H7 (cell line): ENCODE measurements at regions not wholly inside any gene's neighbourhood (a gene's known extent, or its start where the extent isn't known, plus 50 kb on each side); places are given as distances from the start of the nearest gene placed in this dataset.
A peak's percentile ranks its signal among the peaks of the same experiment; 100 is the strongest.

Experiments
- DNase-seq: peaks from one replicate; pipeline ENCODE4 v3.0.0; 2012
- H3K27me3 ChIP-seq: 2 replicates; pipeline ENCODE4 v1.6.0; 2011; ENCODE audit warnings: mild to moderate bottlenecking, low read length; ENCODE audit not compliant: control insufficient read depth, insufficient read depth
- H3K36me3 ChIP-seq: replicated peaks from 2 replicates; pipeline ENCODE4 v1.5.1; 2011; ENCODE audit warnings: low read length; ENCODE audit not compliant: control insufficient read depth, insufficient read depth
- H3K4me3 ChIP-seq: 2 replicates; pipeline ENCODE4 v1.5.1; 2011; ENCODE audit warnings: low read depth, mild to moderate bottlenecking, control low read depth, low read length, moderate library complexity; ENCODE audit not compliant: insufficient read depth

DNA sequence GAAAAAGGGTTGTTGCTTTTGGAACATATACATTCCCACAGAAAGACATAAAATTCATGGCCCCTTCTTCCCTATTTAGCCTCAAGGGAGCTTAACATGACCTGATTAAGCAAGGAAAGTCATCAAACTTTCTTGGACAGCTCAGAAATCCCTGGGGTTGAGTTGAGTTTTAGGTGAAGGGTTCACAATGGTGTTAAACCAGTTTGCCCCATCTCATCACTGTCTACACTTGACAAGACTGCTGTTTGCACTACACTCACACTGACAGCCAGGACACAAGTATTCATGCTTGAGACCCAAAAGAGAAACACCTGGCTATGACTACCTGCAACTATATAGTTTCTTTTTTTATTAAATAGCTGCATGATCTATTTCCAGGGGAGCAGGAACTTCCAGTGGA lies 209.8 kb upstream of the TMEM45B start:
- H3K4me3 ChIP-seq: no peak overlapping the region
- H3K27me3 ChIP-seq: no peaks in the 10 kb centered on the region
- DNase-seq: no peak
- no peaks in the 10 kb centered on the region for H3K36me3 ChIP-seq

- H3K27me3 ChIP-seq: no peaks in the 10 kb centered on the region
- no peak overlapping the region for H3K4me3 ChIP-seq
- DNase-seq: no peak
- no peaks in the 10 kb centered on the region for H3K36me3 ChIP-seq
Observed at GRCh38 chr11:129608711-129609110, 206.9 kb upstream of the TMEM45B start.

GRCh38 chr11:129610125-129610524 lies 205.5 kb upstream of the TMEM45B start:
- no peak for DNase-seq
- Histone ChIP-seq H3K36me3 (no peaks in the 10 kb centered on the region), H3K4me3 (no peak overlapping the region), H3K27me3 (no peaks in the 10 kb centered on the region)

DNA sequence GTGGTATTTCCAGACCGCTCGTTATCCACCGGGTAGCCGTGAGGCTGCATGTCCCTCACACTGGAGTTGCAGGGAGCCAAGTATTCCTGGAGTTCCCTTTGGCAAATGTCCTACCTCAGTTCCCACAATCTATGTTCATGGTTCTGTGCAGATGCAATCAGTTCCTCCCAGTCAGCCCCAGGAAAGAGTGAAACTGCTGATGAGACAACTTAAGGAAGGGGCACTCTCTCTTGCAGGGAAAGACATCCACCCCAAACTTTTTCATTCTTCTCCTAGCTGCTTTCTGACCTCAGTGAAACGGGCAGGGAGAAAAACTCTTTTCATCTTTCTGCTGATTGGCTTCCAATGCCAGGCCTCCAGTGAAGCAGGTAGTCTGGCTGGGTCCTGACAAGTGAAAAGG lies 205.1 kb upstream of the TMEM45B start:
- no peak overlapping the region for H3K4me3 ChIP-seq
- no peak for DNase-seq
- no peaks in the 10 kb centered on the region for H3K27me3 ChIP-seq
- H3K36me3 ChIP-seq: no peaks in the 10 kb centered on the region

DNA sequence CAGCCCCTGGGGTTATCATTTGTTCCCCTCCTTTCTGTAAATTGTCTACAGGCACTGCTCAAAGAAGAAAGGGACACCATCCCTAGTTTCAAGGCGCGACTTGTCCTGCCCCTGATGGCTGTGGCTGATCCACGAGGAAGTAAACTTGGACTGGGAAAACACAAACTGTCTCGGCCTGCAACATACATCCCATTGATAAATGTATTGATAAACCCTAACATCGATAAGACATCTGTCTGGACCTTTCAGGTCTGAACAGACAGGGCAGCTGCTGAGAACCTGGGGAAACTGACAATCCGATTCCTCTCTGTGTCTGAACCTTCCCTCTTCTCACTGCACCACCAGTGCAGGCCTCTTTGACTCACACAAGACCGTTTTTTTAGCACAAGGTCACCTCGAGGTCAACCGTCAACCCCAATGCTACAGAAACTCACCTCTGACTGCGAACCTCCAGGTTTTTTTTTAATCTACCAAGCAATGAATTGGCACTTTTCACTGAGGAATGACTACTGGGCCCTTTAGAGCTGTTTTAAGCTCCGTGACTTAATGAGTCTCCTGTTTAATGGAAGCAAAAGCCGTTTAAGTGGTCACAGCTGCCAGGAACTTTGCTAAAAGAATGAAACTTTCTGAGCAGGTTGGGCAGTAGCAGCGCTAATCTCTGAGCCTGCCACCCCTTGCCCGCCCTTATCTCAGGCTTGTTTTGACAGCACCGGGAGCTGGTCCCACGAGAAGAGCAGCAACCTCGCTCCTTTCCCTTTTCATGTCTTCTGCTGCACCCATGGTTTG lies 203.8 kb upstream of the TMEM45B start:
- no peak overlapping the region for H3K4me3 ChIP-seq

DNA sequence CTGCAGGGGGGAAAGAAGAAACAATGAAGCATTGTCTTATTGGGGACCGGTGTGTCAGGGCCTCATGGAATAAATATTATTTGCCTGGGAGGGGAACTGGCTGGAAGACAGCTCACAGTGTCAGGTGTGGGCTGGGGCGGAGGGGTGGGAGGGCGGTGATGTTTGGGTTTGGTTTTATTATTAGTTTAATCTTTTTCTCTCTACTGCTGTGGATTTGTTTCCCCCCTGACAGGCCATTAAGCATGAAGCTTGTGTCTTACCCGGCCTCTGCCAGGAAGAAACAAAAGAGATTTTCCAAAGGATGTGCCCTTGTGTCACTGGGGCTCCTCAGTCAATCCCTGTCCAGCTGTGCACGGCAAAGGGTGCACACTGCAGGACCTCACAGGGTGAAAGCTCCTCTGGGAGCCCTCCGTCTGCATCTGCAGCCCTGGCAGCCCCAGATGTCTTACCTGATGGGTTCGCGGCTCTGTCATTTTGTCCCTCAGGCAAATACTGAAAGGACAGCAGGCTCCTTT lies 203.1 kb upstream of the TMEM45B start:
- DNase-seq: no peak
- no peaks in the 10 kb centered on the region for H3K27me3 ChIP-seq
- no peak overlapping the region for H3K4me3 ChIP-seq
- H3K36me3 ChIP-seq: no peaks in the 10 kb centered on the region

More for the DNA sequence above, 203.8 kb upstream of the TMEM45B start:
- DNase-seq: no peak
- Histone ChIP-seq H3K27me3 (no peaks in the 10 kb centered on the region), H3K36me3 (no peaks in the 10 kb centered on the region)

- H3K27me3 ChIP-seq: no peaks in the 10 kb centered on the region
- DNase-seq: no peak
- H3K36me3 ChIP-seq: no peaks in the 10 kb centered on the region
- no peak overlapping the region for H3K4me3 ChIP-seq
Observed at GRCh38 chr11:129613071-129613470, 202.6 kb upstream of the TMEM45B start.

- H3K36me3 ChIP-seq: no peaks in the 10 kb centered on the region
- no peak overlapping the region for H3K4me3 ChIP-seq
- H3K27me3 ChIP-seq: no peaks in the 10 kb centered on the region
- no peak for DNase-seq
Observed at GRCh38 chr11:129614256-129614944, 201.2 kb upstream of the TMEM45B start.

GRCh38 chr11:129618046-129618569 lies 197.5 kb upstream of the TMEM45B start:
- no peak overlapping the region for H3K4me3 ChIP-seq
- peak; percentile 49 for DNase-seq
- H3K27me3 ChIP-seq: no peaks in the 10 kb centered on the region
- no peaks in the 10 kb centered on the region for H3K36me3 ChIP-seq

GRCh38 chr11:129620237-129621104 lies 195.2 kb upstream of the TMEM45B start:
- no peak for DNase-seq
- Histone ChIP-seq H3K36me3 (no peaks in the 10 kb centered on the region), H3K4me3 (no peak overlapping the region), H3K27me3 (no peaks in the 10 kb centered on the region)

GRCh38 chr11:129625930-129626329 lies 189.7 kb upstream of the TMEM45B start:
- DNase-seq: no peak
- Histone ChIP-seq H3K27me3 (no peaks in the 10 kb centered on the region), H3K36me3 (no peaks in the 10 kb centered on the region), H3K4me3 (no peak overlapping the region)

DNA sequence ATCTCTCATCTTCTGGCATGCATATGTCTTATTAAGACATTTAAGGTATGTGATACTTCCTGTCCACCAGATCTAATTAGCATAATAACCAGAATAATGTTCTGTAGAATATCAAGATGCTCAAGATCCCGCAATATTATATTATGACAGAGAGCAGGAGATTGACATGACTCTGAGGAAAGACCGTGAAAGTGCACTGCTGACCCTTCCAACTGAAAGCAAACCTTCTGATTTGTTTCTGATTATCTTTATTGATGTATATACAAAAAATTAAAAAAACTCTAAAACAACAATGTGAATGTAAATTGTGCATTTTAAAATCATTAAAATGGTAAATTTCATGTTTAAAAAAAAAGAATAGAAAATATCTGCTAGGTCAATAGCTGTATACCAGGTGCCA lies 184.4 kb upstream of the TMEM45B start:
- Histone ChIP-seq H3K27me3 (no peaks in the 10 kb centered on the region), H3K36me3 (no peaks in the 10 kb centered on the region), H3K4me3 (no peak overlapping the region)
- no peak for DNase-seq

GRCh38 chr11:129636926-129637325 lies 178.7 kb upstream of the TMEM45B start:
- Histone ChIP-seq H3K27me3 (no peaks in the 10 kb centered on the region), H3K4me3 (no peak overlapping the region), H3K36me3 (no peaks in the 10 kb centered on the region)
- DNase-seq: no peak

DNA sequence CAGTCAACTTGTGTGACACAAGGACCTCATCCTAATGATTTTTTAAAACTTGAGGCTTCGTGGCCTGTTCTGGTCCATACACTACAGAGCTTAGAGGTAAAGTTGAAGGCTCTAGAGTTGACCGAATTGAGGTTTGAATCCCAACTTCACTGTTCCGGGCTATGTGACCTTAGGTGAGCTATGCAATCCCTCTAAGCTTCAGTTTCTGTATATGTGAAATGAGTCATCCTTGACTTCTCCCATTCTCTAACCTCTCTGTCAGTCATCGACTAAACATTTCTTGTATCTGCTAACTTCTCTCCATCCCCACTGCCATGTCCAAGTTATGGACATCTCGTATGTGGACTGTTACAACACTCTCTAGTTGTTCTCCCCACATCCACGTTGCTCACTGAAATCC lies 178.2 kb upstream of the TMEM45B start:
- Histone ChIP-seq H3K36me3 (no peaks in the 10 kb centered on the region), H3K4me3 (no peak overlapping the region), H3K27me3 (no peaks in the 10 kb centered on the region)
- no peak for DNase-seq
